ENCODE measurements at regions not wholly inside any gene's neighbourhood (a gene's known extent, or its start where the extent isn't known, plus 50 kb on each side); places are given as distances from the start of the nearest gene placed in this dataset.

GRCh38 chr4:84177831-84178542 lies 321.1 kb downstream of the NKX6-1 start:
- no peak for TF ChIP-seq CTCF (conservative IDR thresholded peaks at IDR 0.05)
- no peak for TF ChIP-seq EZH2 (IDR thresholded peaks at IDR 0.05; ENCODE audit: low read depth)
